Activated CD8-positive, alpha-beta memory T cell treated with anti-CD3 and anti-CD28 coated beads for 36 hours (primary cell): ENCODE measurements at regions not wholly inside any gene's neighbourhood (a gene's known extent, or its start where the extent isn't known, plus 50 kb on each side); places are given as distances from the start of the nearest gene placed in this dataset.
"Not testable (repeated sequence)": the region's sequence is repeated elsewhere in the genome, so short reads cannot be mapped to it uniquely, and the experiment has no call there.

ENCODE experiments used
- CTCF ChIA-PET: fragments of 350-600 bp; sonication (Branson Sonifier 250); formaldehyde crosslinking; loops from one replicate; lab custom pipeline; 2021; ENCODE audit warnings: antibody characterized with exemption; lab: Charles Lee
- POLR2A ChIA-PET: fragments of 350-600 bp; sonication (Branson Sonifier 250); formaldehyde crosslinking; loops from one replicate; lab custom pipeline; 2021; ENCODE audit warnings: antibody characterized with exemption; lab: Charles Lee

DNA sequence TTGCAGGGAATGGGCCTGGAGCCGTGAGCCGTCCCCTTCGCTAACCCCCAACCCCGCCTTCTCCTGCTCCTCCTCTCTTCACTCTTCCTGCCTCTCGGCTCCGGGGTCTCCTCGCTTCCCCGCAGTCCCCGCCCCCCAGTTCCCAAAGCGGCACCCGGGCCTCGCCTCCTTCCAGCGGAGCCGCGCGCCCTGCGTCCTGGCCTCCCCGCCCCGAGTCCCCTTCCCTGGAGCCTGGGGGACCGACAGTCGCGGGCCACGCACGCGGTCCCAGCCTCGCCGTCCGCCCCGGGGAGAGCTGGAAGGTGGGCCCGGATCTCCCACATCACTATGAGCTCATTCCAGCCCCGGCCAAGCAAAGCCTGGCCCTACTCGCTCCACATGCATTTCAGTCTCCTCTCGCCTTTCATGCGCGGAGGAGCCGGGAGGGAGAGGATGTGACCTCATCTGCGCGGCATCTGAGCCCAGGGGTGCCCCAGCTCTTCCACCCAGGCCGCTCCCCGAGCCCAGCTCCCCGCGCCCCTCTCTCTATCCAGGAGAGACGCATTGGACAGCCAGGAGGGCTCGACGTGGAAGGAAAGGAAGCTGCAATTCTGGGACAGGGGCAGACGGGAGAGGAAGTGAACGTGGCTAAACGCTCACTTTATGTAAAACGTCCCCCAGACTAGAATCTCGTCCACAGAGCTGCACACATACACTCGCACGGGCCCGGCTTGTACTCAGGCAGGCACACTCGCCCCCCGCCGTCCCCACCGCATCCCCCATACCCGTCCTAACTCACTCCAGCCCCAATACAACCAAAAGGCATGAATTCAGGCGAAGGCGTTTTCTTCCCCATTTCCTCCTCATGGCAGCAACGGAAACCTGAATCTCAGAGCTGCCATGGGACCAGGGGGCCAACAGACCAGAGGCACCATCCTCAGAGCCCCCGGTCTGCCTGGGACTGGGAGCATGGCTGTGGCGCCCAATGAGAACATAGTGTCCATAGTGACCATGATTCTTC is 108.7 kb upstream of the CCND2 start:
- POLR2A ChIA-PET: interaction anchor here (0.5 to 1.9 kb wide), 9 partner anchors 19 to 123 kb away, joined by 3 to 29 read pairs (median 4); no protein-coding TSS in a partner anchor
- CTCF ChIA-PET: interaction anchor here (0.7 to 2.3 kb wide), 8 partner anchors 10 to 112 kb away, joined by 3 to 10 read pairs (median 4); no protein-coding TSS in a partner anchor

DNA sequence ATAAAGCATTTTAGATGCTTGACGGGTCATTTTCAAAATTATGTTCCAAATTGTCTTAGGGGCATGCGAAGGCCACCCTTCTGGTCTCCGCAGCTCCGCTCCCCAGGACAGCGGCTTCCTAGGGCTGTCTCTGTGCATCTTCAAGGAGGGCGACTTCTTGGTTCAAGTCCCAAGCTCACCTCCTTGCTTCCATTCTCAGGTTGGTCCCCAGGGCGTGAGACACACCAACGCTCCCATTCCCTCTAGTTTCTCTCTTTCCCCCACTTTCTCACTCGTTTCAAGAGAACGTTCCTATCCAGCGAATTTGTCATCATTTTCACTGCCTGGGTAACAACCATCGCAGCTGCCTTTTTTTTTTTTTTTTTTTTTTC is 109.4 kb upstream of the CCND2 start:
- POLR2A ChIA-PET: interaction anchor here (0.5 to 1.9 kb wide), 5 partner anchors 49 to 124 kb away, joined by 3 to 29 read pairs (median 4); no protein-coding TSS in a partner anchor
- CTCF ChIA-PET: interaction anchor here (1.1 to 2.3 kb wide), 6 partner anchors 9 to 104 kb away, joined by 3 to 10 read pairs (median 6); no protein-coding TSS in a partner anchor

DNA sequence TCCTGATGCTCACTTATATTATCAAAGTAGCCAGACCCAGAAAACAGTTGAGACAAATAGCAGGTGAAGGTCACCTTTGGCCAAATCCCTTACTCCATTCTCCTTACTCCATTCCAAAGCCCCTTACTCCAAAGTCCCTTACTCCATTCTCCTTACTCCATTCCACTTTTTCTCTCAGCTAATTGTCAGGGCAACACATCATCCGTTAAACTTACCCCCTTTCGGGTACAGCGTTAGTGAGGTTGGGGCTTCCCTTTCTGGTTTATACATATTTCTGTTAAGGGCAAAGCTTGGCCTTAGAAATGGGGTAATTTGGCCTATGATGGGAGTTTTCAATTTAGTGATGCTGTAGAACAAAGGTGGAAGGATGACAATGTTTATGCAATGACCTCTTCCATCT is 111.8 kb upstream of the CCND2 start:
- ChIA-PET POLR2A (interaction anchor here (1.2 kb wide), 1 partner anchor 9 kb away, joined by 3 read pairs; no protein-coding TSS in a partner anchor), CTCF (no interaction called here)

DNA sequence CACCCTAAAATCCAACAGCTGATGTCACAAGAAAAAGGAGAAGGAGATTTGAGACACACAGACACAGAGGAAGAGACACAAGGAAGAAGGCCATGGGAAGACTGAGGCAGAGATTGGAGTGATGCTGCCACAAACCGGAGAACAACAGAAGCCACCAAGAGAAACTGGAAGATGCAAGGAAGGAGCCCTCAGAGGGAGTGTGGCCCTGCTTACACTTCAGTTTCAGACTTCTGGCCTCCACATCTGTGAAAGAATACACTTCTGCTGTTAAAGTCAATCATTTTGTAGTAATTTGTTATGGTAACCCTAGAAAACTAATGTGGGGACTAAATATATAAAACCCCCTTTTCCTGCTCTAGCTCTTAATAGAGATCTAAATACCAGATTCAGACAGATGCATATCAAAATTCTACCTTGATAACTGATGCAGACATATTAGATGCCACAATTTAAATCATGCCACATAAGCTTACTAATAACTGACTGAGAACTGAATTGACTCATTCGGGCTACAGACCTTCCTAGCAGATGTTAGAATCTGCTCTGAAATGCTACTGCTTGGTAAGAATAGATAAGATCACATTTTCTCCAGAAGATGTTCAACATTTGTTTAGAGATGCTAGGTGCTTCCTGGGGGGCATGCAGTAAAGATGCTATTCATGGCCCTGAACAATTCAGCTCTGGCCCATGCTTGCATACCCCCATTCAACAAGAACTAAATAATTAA is 113.1 kb upstream of the CCND2 start:
- POLR2A ChIA-PET: interaction anchor here (0.9 to 1.4 kb wide), 3 partner anchors 8 to 109 kb away, joined by 3 read pairs; no protein-coding TSS in a partner anchor
- CTCF ChIA-PET: interaction anchor here (1.0 to 1.4 kb wide), 5 partner anchors 13 to 116 kb away, joined by 3 to 6 read pairs (median 3); no protein-coding TSS in a partner anchor

DNA sequence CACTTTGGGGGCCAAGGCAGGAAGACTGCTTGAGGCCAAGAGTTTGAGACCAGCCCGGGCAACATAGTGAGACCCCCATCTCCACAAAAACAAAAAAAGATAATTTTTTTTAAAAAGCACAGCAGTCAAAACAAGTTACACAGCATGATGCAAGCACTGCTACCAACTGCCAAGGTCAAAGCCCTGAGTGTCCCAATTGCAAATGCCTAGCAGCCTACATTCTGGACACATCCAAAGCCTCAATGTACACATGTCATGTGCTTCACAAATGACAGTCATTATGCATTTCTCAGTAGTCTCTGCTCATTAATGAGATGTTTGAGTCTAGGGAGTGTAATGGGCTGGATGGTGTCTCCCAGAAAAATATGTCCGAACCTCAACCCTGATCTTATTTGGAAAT is 113.7 kb upstream of the CCND2 start:
- ChIA-PET CTCF (interaction anchor here (1.0 to 1.4 kb wide), 4 partner anchors 12 to 117 kb away, joined by 3 to 6 read pairs (median 4); no protein-coding TSS in a partner anchor), POLR2A (interaction anchor here (1.4 kb wide), 1 partner anchor 17 kb away, joined by 3 read pairs; no protein-coding TSS in a partner anchor)

DNA sequence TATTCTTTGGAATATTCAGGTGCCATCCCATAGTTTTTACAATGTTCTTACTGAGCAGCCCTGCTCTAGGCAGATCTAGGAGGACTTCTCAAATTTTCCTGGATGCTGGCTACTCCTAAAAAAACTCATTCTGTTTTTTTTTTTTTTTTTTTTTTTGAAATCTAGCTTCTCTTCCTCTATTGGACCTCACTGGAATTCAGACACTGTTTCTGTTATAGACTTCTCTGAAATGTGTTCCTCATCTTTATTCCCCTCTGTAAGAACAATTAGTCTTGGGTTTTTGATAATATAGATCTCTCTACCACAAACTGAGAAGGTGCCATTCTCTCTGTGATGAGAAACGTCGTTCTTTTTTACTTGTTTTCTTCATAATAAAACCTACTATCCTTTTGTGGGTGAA is 115.3 kb upstream of the CCND2 start:
- ChIA-PET POLR2A (no interaction called here), CTCF (interaction anchor here (0.7 to 1.2 kb wide), 4 partner anchors 12 to 53 kb away, joined by 3 to 4 read pairs (median 3); no protein-coding TSS in a partner anchor)

DNA sequence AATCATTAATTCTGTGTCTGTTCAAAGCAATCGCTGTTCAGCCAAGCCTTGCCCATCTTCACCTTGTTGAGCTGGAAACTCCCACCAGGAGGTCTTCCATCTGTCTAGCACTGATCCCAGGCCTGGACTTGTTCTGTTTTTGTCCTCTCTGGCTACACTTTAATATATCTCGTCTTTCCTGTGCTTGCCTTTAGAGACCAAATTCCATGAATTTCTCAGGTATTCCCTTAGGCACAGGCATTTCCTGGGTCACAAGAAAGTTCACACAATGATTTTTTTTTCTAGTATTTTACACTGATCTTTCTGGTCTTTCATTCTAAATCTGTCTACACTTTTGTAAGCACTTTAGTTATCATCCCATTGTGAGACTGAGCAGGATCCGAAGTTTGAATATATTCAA is 116.4 kb upstream of the CCND2 start:
- CTCF ChIA-PET: interaction anchor here (1.0 to 1.2 kb wide), 2 partner anchors 14 to 120 kb away, joined by 3 read pairs; no protein-coding TSS in a partner anchor
- POLR2A ChIA-PET: no interaction called here

DNA sequence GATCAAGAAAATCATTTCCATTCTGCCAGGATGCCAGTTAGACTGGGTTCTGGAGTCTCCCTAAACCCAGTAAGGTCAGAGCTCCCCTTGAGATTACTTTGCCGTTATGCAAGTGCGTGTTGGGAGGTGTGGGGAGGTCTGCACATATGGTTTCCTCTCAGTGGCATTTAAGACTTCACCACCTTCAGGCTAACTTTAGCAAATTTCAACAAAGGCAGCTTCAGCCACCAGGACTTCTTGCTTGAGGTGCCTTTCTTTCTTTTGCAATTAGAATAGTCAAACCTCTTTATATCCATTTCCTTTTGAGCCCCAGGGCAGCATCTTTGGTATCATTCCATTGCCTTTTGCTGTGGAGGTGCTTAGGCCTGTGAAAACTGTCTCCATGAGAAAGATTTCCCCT is 117.2 kb upstream of the CCND2 start:
- ChIA-PET CTCF (interaction anchor here (1.0 to 3.3 kb wide), 4 partner anchors 8 to 121 kb away, joined by 3 to 10 read pairs (median 3); no protein-coding TSS in a partner anchor), POLR2A (no interaction called here)

DNA sequence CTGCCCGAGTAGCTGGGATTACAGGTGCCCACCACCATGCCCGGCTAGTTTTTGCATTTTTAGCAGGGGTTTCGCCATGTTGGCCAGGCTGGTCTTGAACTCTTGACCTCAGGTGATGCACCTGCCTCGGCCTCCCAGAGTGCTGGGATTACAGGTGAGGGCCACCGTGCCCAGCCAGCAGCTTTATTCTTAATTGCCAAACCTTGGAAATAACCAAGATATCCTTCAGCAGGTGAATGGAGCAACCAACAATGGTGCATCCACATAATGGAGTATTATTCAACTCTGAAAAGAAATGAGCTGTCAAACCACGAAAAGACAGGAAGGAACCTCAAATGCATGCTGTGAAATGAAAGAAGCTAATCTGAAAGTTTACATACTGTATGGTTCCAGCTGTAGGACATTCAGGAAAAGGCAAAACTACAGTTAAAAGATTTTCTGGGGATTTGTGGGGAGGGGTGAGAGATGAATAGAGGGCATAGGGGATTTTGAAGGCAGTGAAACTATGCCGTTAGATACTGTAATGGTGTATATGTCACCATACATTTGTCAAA is 118.8 kb upstream of the CCND2 start:
- ChIA-PET POLR2A (interaction anchor here (1.0 to 2.9 kb wide), 4 partner anchors 9 to 117 kb away, joined by 3 to 28 read pairs (median 14); partner anchors contain the start of gene CCND2), CTCF (interaction anchor here (1.1 to 3.3 kb wide), 3 partner anchors 10 to 122 kb away, joined by 3 to 10 read pairs (median 5); no protein-coding TSS in a partner anchor)

DNA sequence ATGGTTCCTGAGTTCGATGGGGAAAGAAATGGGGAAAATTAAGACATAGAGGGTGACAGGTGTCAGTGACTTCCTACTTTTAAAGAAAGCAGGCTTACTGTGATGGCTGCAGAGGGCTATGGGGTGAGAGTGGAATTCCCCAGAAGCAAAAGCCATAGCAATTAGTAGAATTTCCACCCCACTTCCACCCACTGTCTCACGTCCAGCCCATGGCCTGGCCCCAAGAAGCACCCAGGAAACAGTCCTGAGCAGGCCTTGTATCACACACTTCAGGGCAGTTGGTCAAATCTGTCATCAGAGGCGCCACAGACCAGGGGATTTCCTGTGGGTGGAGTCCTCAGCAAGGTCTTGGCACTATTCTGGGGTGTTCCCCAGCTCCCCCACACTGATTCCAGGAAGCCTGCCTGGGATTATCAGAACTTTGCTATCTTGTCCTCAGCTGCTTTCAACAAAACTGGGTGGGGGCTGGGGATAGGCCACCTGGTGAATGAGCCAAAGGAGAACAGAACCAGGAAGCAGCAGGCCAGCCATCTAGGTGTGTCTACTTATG is 120.1 kb upstream of the CCND2 start:
- ChIA-PET CTCF (interaction anchor here (1.0 to 3.3 kb wide), 5 partner anchors 11 to 130 kb away, joined by 3 to 10 read pairs (median 4); no protein-coding TSS in a partner anchor), POLR2A (interaction anchor here (0.7 to 2.9 kb wide), 5 partner anchors 8 to 353 kb away, joined by 3 to 28 read pairs (median 3); partner anchors contain the start of gene CCND2)

DNA sequence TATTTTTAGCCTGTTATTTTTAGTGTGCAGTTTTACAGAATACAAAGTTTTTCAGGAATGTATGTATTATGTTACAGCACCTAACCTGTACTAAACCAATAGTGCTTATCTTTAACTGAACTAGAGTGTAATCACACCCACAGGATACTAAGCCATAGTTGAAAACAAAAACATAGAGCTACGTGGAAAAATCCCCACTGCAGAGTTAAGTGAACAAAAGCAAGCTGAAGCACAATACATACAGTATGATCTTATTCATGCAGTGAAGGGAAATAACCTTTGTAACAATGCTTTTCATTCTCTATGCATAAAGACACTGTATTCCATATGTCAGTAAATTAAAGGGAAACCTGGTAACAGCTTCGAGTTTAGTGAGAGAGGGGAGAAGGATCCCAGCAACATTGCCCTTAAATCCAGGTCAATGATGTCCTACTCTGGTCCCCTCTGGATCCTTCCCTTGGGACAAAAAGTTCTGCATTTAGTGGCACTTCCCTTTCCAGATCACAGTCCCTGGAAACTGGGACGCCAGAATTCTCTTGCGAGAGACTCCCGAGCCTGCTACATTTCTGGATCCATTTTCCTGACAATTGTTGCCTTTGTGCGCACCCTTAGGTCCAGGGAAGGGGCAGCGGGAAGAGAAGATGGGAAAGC is 121.3 kb upstream of the CCND2 start:
- POLR2A ChIA-PET: interaction anchor here (0.6 to 1.1 kb wide), 3 partner anchors 9 to 127 kb away, joined by 3 to 7 read pairs (median 3); no protein-coding TSS in a partner anchor
- CTCF ChIA-PET: interaction anchor here (2.2 kb wide), 1 partner anchor 125 kb away, joined by 6 read pairs; no protein-coding TSS in a partner anchor

DNA sequence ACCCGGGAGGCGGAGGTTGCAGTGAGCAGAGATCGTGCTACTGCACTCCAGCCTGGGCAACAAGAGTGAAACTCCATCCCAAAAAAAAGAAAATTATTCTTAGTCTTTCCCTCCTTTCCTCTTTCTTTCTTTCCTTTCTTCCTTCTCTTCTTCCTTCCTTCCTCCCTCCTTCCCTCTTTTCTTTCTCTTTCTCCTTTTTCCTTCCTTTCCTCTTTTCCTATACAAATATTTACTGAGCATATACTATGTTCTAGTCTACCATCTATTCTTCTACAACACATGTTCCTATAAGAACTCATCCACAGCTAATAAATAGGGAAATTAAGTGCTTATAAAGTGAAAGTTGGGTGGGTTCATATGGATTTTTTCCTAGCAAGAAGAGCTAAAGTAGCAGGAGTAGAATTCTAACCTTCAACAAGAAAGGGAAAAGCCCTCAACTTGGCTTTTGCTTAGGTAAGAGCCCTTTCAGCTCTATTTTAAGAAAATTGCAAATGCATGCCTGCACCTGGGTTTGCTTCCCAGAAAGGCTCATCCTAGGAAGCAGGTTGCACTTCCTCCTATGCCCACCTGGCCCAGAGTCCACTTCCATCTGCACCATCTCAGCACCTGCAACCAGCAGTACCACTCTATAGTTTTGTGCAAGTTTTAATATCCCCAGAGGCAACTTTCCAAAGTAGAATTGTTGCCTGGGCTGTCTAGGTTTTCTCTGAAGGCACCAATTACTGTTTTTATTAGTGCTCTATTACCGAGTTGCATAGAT is 122.0 kb upstream of the CCND2 start:
- POLR2A ChIA-PET: interaction anchor here (0.8 to 1.1 kb wide), 2 partner anchors 10 to 125 kb away, joined by 3 read pairs; no protein-coding TSS in a partner anchor
- CTCF ChIA-PET: interaction anchor here (2.2 kb wide), 1 partner anchor 125 kb away, joined by 6 read pairs; no protein-coding TSS in a partner anchor

DNA sequence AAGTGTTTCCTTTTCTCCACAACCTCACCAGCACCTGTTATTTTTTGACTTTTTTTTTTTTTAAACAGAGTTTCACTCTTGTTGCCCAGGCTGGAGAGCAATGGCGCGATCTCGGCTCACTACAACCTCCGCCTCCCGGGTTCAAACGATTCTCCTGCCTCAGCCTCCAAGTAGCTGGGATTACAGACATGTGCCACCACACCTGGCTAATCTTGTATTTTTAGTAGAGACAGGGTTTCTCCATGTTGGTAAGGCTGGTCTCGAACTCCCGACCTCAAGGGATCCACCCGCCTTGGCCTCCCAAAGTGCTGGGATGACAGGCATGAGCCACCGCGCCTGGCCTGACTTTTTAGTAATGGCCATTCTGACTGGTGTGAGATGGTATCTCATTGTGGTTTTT is 123.2 kb upstream of the CCND2 start:
- CTCF ChIA-PET: not testable (repeated sequence)

DNA sequence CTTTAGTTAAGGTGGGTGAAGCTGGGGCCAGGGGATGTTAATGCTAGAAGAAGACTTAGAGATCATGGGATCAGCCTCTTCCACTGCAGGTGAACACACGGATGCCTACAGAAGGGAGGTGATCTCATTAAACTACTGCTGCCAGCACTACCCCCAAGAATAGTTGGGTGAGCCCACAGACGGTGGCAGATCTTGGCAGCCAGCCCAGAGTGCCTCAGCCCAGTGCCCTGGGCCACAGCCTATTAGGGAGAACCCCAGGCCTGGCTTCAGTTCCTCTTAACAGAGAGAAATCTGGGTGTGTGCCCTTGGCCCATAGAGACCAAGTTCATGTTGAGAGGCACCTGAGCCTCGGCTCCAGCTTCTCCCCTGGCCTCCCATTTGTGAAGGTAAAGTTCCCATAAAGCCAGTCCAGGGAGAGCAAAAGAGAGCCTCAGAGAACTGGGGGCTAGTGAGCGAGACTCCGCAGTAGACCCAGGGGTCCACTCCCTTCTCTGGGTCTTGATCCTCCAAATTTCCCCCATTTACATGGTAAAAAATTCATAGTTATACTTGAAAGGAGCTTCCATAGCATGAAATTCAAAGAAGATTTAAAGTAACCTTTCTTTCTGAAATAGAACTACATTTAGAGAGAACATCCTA is 125.0 kb upstream of the CCND2 start:
- POLR2A ChIA-PET: interaction anchor here (1.0 kb wide), 1 partner anchor 128 kb away, joined by 5 read pairs; no protein-coding TSS in a partner anchor
- CTCF ChIA-PET: no interaction called here

More for the DNA sequence above, 123.2 kb upstream of the CCND2 start:
- POLR2A ChIA-PET: not testable (repeated sequence)

DNA sequence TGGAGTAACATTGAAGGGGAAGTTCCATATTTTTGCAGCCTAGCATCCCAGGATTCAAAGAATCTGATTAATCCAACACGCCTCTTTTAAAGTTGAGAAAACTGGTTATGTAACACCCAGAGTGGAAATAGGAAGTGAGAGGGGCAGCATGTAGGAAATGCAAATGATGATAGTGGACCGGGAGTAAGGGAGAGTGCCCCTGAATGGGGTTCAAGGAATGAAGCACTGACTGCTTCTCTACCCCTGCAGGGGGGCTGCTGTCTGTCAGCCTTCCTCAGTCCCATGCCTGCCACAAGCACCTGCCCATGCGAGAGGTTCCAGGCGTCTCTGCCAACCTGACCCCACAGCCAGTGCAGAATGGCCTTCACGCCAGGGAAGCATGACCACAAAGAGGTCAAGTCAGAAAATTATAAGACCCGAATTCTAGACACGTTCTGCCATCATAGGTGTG is 126.5 kb upstream of the CCND2 start:
- POLR2A ChIA-PET: interaction anchor here (0.5 to 2.6 kb wide), 6 partner anchors 8 to 129 kb away, joined by 4 to 18 read pairs (median 6); partner anchors contain the start of gene CCND2

More for the DNA sequence above, 126.5 kb upstream of the CCND2 start:
- CTCF ChIA-PET: interaction anchor here (0.8 to 7.1 kb wide), 6 partner anchors 12 to 130 kb away, joined by 3 to 69 read pairs (median 11); partner anchors contain the start of gene CCND2
